ENCODE measurements at regions not wholly inside any gene's neighbourhood (a gene's known extent, or its start where the extent isn't known, plus 50 kb on each side); places are given as distances from the start of the nearest gene placed in this dataset.

- ATAC-seq = no peak
- no peak overlapping the region for H3K4me3 Mint-ChIP-seq
- no peak overlapping the region for H3K27ac Mint-ChIP-seq
Observed at GRCh38 chr15:77853008-77853328, 220.3 kb upstream of the LINGO1 start.

GRCh38 chr15:77852241-77853007 lies 219.7 kb upstream of the LINGO1 start:
- DNase-seq (ENCODE audit: low spot score in 2 of 2) = no peak
- Mint-ChIP-seq H3K4me1 (no peaks in the 10 kb centered on the region), H3K4me3 (no peak overlapping the region), H3K36me3 (no peaks in the 10 kb centered on the region), H3K27ac (no peak overlapping the region), H3K9me3 (peaks cover 6% of the 10 kb centered on the region)
- no peak for ATAC-seq

More at GRCh38 chr15:77853008-77853328, 220.3 kb upstream of the LINGO1 start:
- no peak for DNase-seq (ENCODE audit: low spot score in 2 of 2)
- no peaks in the 10 kb centered on the region for H3K4me1 Mint-ChIP-seq
- peaks cover 6% of the 10 kb centered on the region for H3K9me3 Mint-ChIP-seq
- H3K36me3 Mint-ChIP-seq = no peaks in the 10 kb centered on the region

GRCh38 chr15:77851691-77852090 lies 219.0 kb upstream of the LINGO1 start:
- DNase-seq (ENCODE audit: low spot score in 2 of 2) (no peak), ATAC-seq (no peak)
- Mint-ChIP-seq H3K36me3 (no peaks in the 10 kb centered on the region), H3K27ac (no peak overlapping the region), H3K4me1 (no peaks in the 10 kb centered on the region), H3K9me3 (peaks cover 6% of the 10 kb centered on the region), H3K4me3 (no peak overlapping the region)

GRCh38 chr15:77851086-77851485 lies 218.4 kb upstream of the LINGO1 start:
- H3K27ac Mint-ChIP-seq = no peak overlapping the region
- DNase-seq (ENCODE audit: low spot score in 2 of 2) = no peak
- peaks cover 6% of the 10 kb centered on the region for H3K9me3 Mint-ChIP-seq
- no peak overlapping the region for H3K4me3 Mint-ChIP-seq
- no peak for ATAC-seq
- H3K36me3 Mint-ChIP-seq = no peaks in the 10 kb centered on the region
- no peaks in the 10 kb centered on the region for H3K4me1 Mint-ChIP-seq

- Mint-ChIP-seq H3K4me1 (no peaks in the 10 kb centered on the region), H3K9me3 (peaks cover 6% of the 10 kb centered on the region), H3K27ac (no peak overlapping the region), H3K4me3 (no peak overlapping the region), H3K36me3 (no peaks in the 10 kb centered on the region)
- ATAC-seq (no peak), DNase-seq (ENCODE audit: low spot score in 2 of 2) (no peak)
Observed at GRCh38 chr15:77846986-77847385, 214.3 kb upstream of the LINGO1 start.

GRCh38 chr15:77846360-77846759 lies 213.6 kb upstream of the LINGO1 start:
- Mint-ChIP-seq H3K4me1 (no peaks in the 10 kb centered on the region), H3K4me3 (no peak overlapping the region), H3K9me3 (peaks cover 6% of the 10 kb centered on the region), H3K27ac (no peak overlapping the region), H3K36me3 (no peaks in the 10 kb centered on the region)
- ATAC-seq (no peak), DNase-seq (ENCODE audit: low spot score in 2 of 2) (no peak)

GRCh38 chr15:77844798-77845446 lies 212.2 kb upstream of the LINGO1 start:
- H3K4me3 Mint-ChIP-seq = no peak overlapping the region
- no peak overlapping the region for H3K27ac Mint-ChIP-seq
- no peak for DNase-seq (ENCODE audit: low spot score in 2 of 2)
- no peak for ATAC-seq
- peaks cover under 1% of the 10 kb centered on the region for H3K9me3 Mint-ChIP-seq
- H3K4me1 Mint-ChIP-seq = no peaks in the 10 kb centered on the region
- no peaks in the 10 kb centered on the region for H3K36me3 Mint-ChIP-seq

GRCh38 chr15:77843546-77843945 lies 210.8 kb upstream of the LINGO1 start:
- no peaks in the 10 kb centered on the region for H3K9me3 Mint-ChIP-seq
- no peaks in the 10 kb centered on the region for H3K36me3 Mint-ChIP-seq
- no peak overlapping the region for H3K4me3 Mint-ChIP-seq
- H3K27ac Mint-ChIP-seq = no peak overlapping the region
- no peak for ATAC-seq
- no peak for DNase-seq (ENCODE audit: low spot score in 2 of 2)
- no peaks in the 10 kb centered on the region for H3K4me1 Mint-ChIP-seq

- H3K9me3 Mint-ChIP-seq = no peaks in the 10 kb centered on the region
- no peak for DNase-seq (ENCODE audit: low spot score in 2 of 2)
Observed at GRCh38 chr15:77840991-77841775, 208.5 kb upstream of the LINGO1 start.

GRCh38 chr15:77839970-77840905 lies 207.5 kb upstream of the LINGO1 start:
- Mint-ChIP-seq H3K36me3 (no peaks in the 10 kb centered on the region), H3K4me1 (no peaks in the 10 kb centered on the region)
- ATAC-seq = peak; percentile 5

More at GRCh38 chr15:77840991-77841775, 208.5 kb upstream of the LINGO1 start:
- Mint-ChIP-seq H3K36me3 (no peaks in the 10 kb centered on the region), H3K27ac (no peak overlapping the region), H3K4me1 (no peaks in the 10 kb centered on the region), H3K4me3 (no peak overlapping the region)
- no peak for ATAC-seq

GRCh38 chr15:77839456-77839855 lies 206.7 kb upstream of the LINGO1 start:
- no peaks in the 10 kb centered on the region for H3K4me1 Mint-ChIP-seq
- no peak for DNase-seq (ENCODE audit: low spot score in 2 of 2)
- no peak overlapping the region for H3K4me3 Mint-ChIP-seq
- peak; percentile 5 for ATAC-seq
- H3K27ac Mint-ChIP-seq = no peak overlapping the region
- H3K9me3 Mint-ChIP-seq = no peaks in the 10 kb centered on the region
- H3K36me3 Mint-ChIP-seq = no peaks in the 10 kb centered on the region

More at GRCh38 chr15:77839970-77840905, 207.5 kb upstream of the LINGO1 start:
- no peak overlapping the region for H3K27ac Mint-ChIP-seq
- H3K9me3 Mint-ChIP-seq = no peaks in the 10 kb centered on the region
- DNase-seq (ENCODE audit: low spot score in 2 of 2) = no peak
- H3K4me3 Mint-ChIP-seq = no peak overlapping the region

GRCh38 chr15:77838595-77838994 lies 205.9 kb upstream of the LINGO1 start:
- ATAC-seq = peak; percentile 27
- no peak for DNase-seq (ENCODE audit: low spot score in 2 of 2)
- Mint-ChIP-seq H3K27ac (no peak overlapping the region), H3K4me1 (no peaks in the 10 kb centered on the region), H3K4me3 (no peak overlapping the region), H3K9me3 (no peaks in the 10 kb centered on the region), H3K36me3 (no peaks in the 10 kb centered on the region)

- Mint-ChIP-seq H3K4me1 (no peaks in the 10 kb centered on the region), H3K4me3 (no peak overlapping the region), H3K27ac (no peak overlapping the region), H3K9me3 (no peaks in the 10 kb centered on the region), H3K36me3 (no peaks in the 10 kb centered on the region)
- no peak for ATAC-seq
- no peak for DNase-seq (ENCODE audit: low spot score in 2 of 2)
Observed at GRCh38 chr15:77838061-77838460, 205.3 kb upstream of the LINGO1 start.

- no peaks in the 10 kb centered on the region for H3K36me3 Mint-ChIP-seq
- no peak overlapping the region for H3K4me3 Mint-ChIP-seq
- no peaks in the 10 kb centered on the region for H3K9me3 Mint-ChIP-seq
- H3K27ac Mint-ChIP-seq = no peak overlapping the region
- no peak for ATAC-seq
- no peak for DNase-seq (ENCODE audit: low spot score in 2 of 2)
- H3K4me1 Mint-ChIP-seq = no peaks in the 10 kb centered on the region
Observed at GRCh38 chr15:77837649-77838025, 204.9 kb upstream of the LINGO1 start.
